ENCODE measurements at regions not wholly inside any gene's neighbourhood (a gene's known extent, or its start where the extent isn't known, plus 50 kb on each side); places are given as distances from the start of the nearest gene placed in this dataset.
A peak's percentile ranks its signal among the peaks of the same experiment; 100 is the strongest.

- Histone ChIP-seq H3K4me1 (ENCODE audit: control insufficient read depth, extremely low read depth, insufficient read depth, low read length) (no peaks in the 10 kb centered on the region), H3K36me3 (ENCODE audit: control insufficient read depth, insufficient read depth, low read length) (no peaks in the 10 kb centered on the region), H3K9me3 (ENCODE audit: control insufficient read depth, insufficient read depth, low read depth, low read length) (no peaks in the 10 kb centered on the region), H4K20me1 (ENCODE audit: control insufficient read depth, extremely low read depth, insufficient read depth, low read length) (no peaks in the 10 kb centered on the region), H3K4me3 (replicated peaks in 1 of 4; ENCODE audit: control extremely low read depth in 1 of 4, insufficient read depth in 1 of 4, low read depth in 3 of 4, low read length in 4 of 4) (no peak overlapping the region), H2AFZ (ENCODE audit: low read length) (no peak overlapping the region), H3K79me2 (ENCODE audit: control insufficient read depth, insufficient read depth, low read length) (no peaks in the 10 kb centered on the region), H3K27me3 (ENCODE audit: control insufficient read depth, insufficient read depth, low read length) (no peaks in the 10 kb centered on the region), H3K27ac (ENCODE audit: insufficient read depth, low read length) (no peak overlapping the region), H3K4me2 (ENCODE audit: extremely low read depth, insufficient read depth, low read length) (no peak overlapping the region), H3K9ac (ENCODE audit: insufficient read depth, low read length) (no peak overlapping the region)
- TF ChIP-seq CTCF (conservative IDR thresholded peaks at IDR 0.05 in 1 of 2, IDR thresholded peaks at IDR 0.05 in 1 of 2; ENCODE audit: low read depth in 1 of 2, low read length in 2 of 2) (no peak), EZH2 (IDR thresholded peaks at IDR 0.05; ENCODE audit: low read length, missing control alignments) (no peak)
- DNase-seq (ENCODE audit: low read depth in 2 of 2), result no peak
Observed at GRCh38 chr11:134696455-134696854, 284.4 kb upstream of the B3GAT1 start.

GRCh38 chr11:134691985-134692384 is 279.9 kb upstream of the B3GAT1 start:
- Histone ChIP-seq H3K4me1 (ENCODE audit: control insufficient read depth, extremely low read depth, insufficient read depth, low read length) (no peaks in the 10 kb centered on the region), H3K27ac (ENCODE audit: insufficient read depth, low read length) (no peak overlapping the region), H3K4me3 (replicated peaks in 1 of 4; ENCODE audit: control extremely low read depth in 1 of 4, insufficient read depth in 1 of 4, low read depth in 3 of 4, low read length in 4 of 4) (no peak overlapping the region), H3K27me3 (ENCODE audit: control insufficient read depth, insufficient read depth, low read length) (no peaks in the 10 kb centered on the region), H3K36me3 (ENCODE audit: control insufficient read depth, insufficient read depth, low read length) (no peaks in the 10 kb centered on the region), H3K79me2 (ENCODE audit: control insufficient read depth, insufficient read depth, low read length) (no peaks in the 10 kb centered on the region), H3K9me3 (ENCODE audit: control insufficient read depth, insufficient read depth, low read depth, low read length) (no peaks in the 10 kb centered on the region), H4K20me1 (ENCODE audit: control insufficient read depth, extremely low read depth, insufficient read depth, low read length) (no peaks in the 10 kb centered on the region), H3K9ac (ENCODE audit: insufficient read depth, low read length) (no peak overlapping the region), H3K4me2 (ENCODE audit: extremely low read depth, insufficient read depth, low read length) (no peak overlapping the region), H2AFZ (ENCODE audit: low read length) (no peak overlapping the region)
- DNase-seq (ENCODE audit: low read depth in 2 of 2), result peak; percentile 58 to 66
- TF ChIP-seq EZH2 (IDR thresholded peaks at IDR 0.05; ENCODE audit: low read length, missing control alignments) (no peak), CTCF (conservative IDR thresholded peaks at IDR 0.05 in 1 of 2, IDR thresholded peaks at IDR 0.05 in 1 of 2; ENCODE audit: low read depth in 1 of 2, low read length in 2 of 2) (no peak)

GRCh38 chr11:134691295-134691873 is 279.3 kb upstream of the B3GAT1 start:
- H3K79me2 ChIP-seq (ENCODE audit: control insufficient read depth, insufficient read depth, low read length), result no peaks in the 10 kb centered on the region
- no peak overlapping the region for H3K9ac ChIP-seq (ENCODE audit: insufficient read depth, low read length)
- H3K9me3 ChIP-seq (ENCODE audit: control insufficient read depth, insufficient read depth, low read depth, low read length), result no peaks in the 10 kb centered on the region
- TF ChIP-seq EZH2 (IDR thresholded peaks at IDR 0.05; ENCODE audit: low read length, missing control alignments) (no peak), CTCF (conservative IDR thresholded peaks at IDR 0.05 in 1 of 2, IDR thresholded peaks at IDR 0.05 in 1 of 2; ENCODE audit: low read depth in 1 of 2, low read length in 2 of 2) (no peak)
- no peaks in the 10 kb centered on the region for H3K36me3 ChIP-seq (ENCODE audit: control insufficient read depth, insufficient read depth, low read length)
- no peaks in the 10 kb centered on the region for H3K4me1 ChIP-seq (ENCODE audit: control insufficient read depth, extremely low read depth, insufficient read depth, low read length)
- DNase-seq (ENCODE audit: low read depth in 2 of 2), result no peak
- no peak overlapping the region for H3K4me3 ChIP-seq (replicated peaks in 1 of 4; ENCODE audit: control extremely low read depth in 1 of 4, insufficient read depth in 1 of 4, low read depth in 3 of 4, low read length in 4 of 4)
- no peaks in the 10 kb centered on the region for H3K27me3 ChIP-seq (ENCODE audit: control insufficient read depth, insufficient read depth, low read length)
- H4K20me1 ChIP-seq (ENCODE audit: control insufficient read depth, extremely low read depth, insufficient read depth, low read length), result no peaks in the 10 kb centered on the region
- no peak overlapping the region for H2AFZ ChIP-seq (ENCODE audit: low read length)
- H3K27ac ChIP-seq (ENCODE audit: insufficient read depth, low read length), result no peak overlapping the region
- no peak overlapping the region for H3K4me2 ChIP-seq (ENCODE audit: extremely low read depth, insufficient read depth, low read length)
